Fibroblast of lung (primary cell): ENCODE measurements at regions not wholly inside any gene's neighbourhood (a gene's known extent, or its start where the extent isn't known, plus 50 kb on each side); places are given as distances from the start of the nearest gene placed in this dataset.

Source experiments
- DNase-seq, 2 donors: peaks; one replicate each; pipeline versions ENCODE4 v3.0.0 to v3.0.0-alpha.2; 2010; ENCODE audit warnings: low read depth in 2 of 2
- H2AFZ ChIP-seq: 2 replicates; pipeline ENCODE4 v1.5.1; 2012; ENCODE audit warnings: low read length, control low read depth, inconsistent platforms
- H3K27ac ChIP-seq: 2 replicates; pipeline ENCODE4 v1.5.1; 2011; ENCODE audit warnings: low read length, control low read depth; ENCODE audit not compliant: insufficient read depth
- H3K27me3 ChIP-seq: 2 replicates; pipeline ENCODE4 v1.5.1; 2011; ENCODE audit warnings: mild to moderate bottlenecking, low read length; ENCODE audit not compliant: control insufficient read depth, insufficient read depth
- H3K36me3 ChIP-seq: 2 replicates; pipeline ENCODE4 v1.5.1; 2011; ENCODE audit warnings: low read length; ENCODE audit not compliant: control insufficient read depth, insufficient read depth
- H3K4me1 ChIP-seq: 2 replicates; pipeline ENCODE4 v1.5.1; 2011; ENCODE audit warnings: low read length; ENCODE audit not compliant: control insufficient read depth, insufficient read depth; ENCODE audit errors: extremely low read depth
- H3K4me2 ChIP-seq: 2 replicates; pipeline ENCODE4 v1.5.1; 2011; ENCODE audit warnings: low read length, control low read depth; ENCODE audit not compliant: insufficient read depth; ENCODE audit errors: extremely low read depth
- H3K4me3 ChIP-seq, 4 experiments: fragments of 200-600 bp in 1 of 4; sonication (generic) in 1 of 4; replicated peaks in 1 of 4; 2 replicates each; pipeline ENCODE4 v1.5.1; 2011 to 2016; ENCODE audit warnings: low read length in 4 of 4, low read depth in 3 of 4, mild to moderate bottlenecking in 3 of 4, control low read depth in 2 of 4, inconsistent platforms in 1 of 4, mixed read lengths in 1 of 4; ENCODE audit not compliant: insufficient read depth in 1 of 4; ENCODE audit errors: control extremely low read depth in 1 of 4
- H3K79me2 ChIP-seq: 2 replicates; pipeline ENCODE4 v1.5.1; 2012; ENCODE audit warnings: mild to moderate bottlenecking, low read length, inconsistent platforms; ENCODE audit not compliant: control insufficient read depth, insufficient read depth
- H3K9ac ChIP-seq: 2 replicates; pipeline ENCODE4 v1.5.1; 2011; ENCODE audit warnings: mild to moderate bottlenecking, low read length, control low read depth; ENCODE audit not compliant: insufficient read depth
- H3K9me3 ChIP-seq: 2 replicates; pipeline ENCODE4 v1.5.1; 2012; ENCODE audit warnings: low read depth, low read length; ENCODE audit not compliant: control insufficient read depth, insufficient read depth
- H4K20me1 ChIP-seq: 2 replicates; pipeline ENCODE4 v1.5.1; 2011; ENCODE audit warnings: low read length; ENCODE audit not compliant: control insufficient read depth, insufficient read depth; ENCODE audit errors: extremely low read depth
- EZH2 ChIP-seq: IDR thresholded peaks from 2 replicates; pipeline ENCODE4 v1.5.1; 2012; ENCODE audit warnings: low read length, control low read depth, mild to moderate bottlenecking; ENCODE audit errors: missing control alignments
- TF ChIP-seq, protein P1 (sequence below), 2 donors: IDR thresholded peaks in 1 of 2; conservative IDR thresholded peaks in 1 of 2; 1 replicate in 1 of 2; 2 replicates in 1 of 2; pipeline ENCODE4 v1.5.1; 2011 to 2012; ENCODE audit warnings: low read length in 2 of 2, control low read depth in 1 of 2, inconsistent platforms in 1 of 2, low read depth in 1 of 2, mild to moderate bottlenecking in 1 of 2

DNA sequence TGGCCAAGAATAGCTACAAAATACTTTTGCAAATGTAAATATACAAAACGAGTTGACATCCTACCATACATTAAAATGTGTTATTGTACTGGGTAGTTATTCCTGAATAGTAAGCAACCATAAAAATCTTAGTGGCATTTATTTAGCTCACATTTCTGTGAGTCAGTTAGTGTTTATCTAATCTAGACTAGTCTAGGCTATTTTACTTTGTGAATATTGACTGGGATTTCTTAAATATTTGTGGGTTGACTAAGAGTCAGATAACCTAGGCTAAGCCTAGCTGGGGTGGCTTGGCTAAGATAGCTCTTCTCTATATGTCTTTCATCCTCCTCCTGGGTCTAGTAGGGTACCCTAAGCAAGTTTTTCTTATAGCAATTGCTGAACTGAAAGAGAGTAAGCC, 543.8 kb upstream of the DIAPH2 start:
- Histone ChIP-seq H3K36me3 (no peaks in the 10 kb centered on the region), H3K27ac (no peak overlapping the region), H3K27me3 (no peaks in the 10 kb centered on the region), H3K4me2 (no peak overlapping the region), H3K4me3 (no peak overlapping the region), H3K79me2 (no peaks in the 10 kb centered on the region), H4K20me1 (no peaks in the 10 kb centered on the region), H3K4me1 (no peaks in the 10 kb centered on the region), H3K9ac (no peak overlapping the region), H2AFZ (no peak overlapping the region), H3K9me3 (no peaks in the 10 kb centered on the region)
- TF ChIP-seq, protein P1, sequence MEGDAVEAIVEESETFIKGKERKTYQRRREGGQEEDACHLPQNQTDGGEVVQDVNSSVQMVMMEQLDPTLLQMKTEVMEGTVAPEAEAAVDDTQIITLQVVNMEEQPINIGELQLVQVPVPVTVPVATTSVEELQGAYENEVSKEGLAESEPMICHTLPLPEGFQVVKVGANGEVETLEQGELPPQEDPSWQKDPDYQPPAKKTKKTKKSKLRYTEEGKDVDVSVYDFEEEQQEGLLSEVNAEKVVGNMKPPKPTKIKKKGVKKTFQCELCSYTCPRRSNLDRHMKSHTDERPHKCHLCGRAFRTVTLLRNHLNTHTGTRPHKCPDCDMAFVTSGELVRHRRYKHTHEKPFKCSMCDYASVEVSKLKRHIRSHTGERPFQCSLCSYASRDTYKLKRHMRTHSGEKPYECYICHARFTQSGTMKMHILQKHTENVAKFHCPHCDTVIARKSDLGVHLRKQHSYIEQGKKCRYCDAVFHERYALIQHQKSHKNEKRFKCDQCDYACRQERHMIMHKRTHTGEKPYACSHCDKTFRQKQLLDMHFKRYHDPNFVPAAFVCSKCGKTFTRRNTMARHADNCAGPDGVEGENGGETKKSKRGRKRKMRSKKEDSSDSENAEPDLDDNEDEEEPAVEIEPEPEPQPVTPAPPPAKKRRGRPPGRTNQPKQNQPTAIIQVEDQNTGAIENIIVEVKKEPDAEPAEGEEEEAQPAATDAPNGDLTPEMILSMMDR (conservative IDR thresholded peaks at IDR 0.05 in 1 of 2, IDR thresholded peaks at IDR 0.05 in 1 of 2; ENCODE audit: low read depth in 1 of 2, low read length in 2 of 2) = no peak
- peak in 1 of 2 donors; percentile 11 for DNase-seq

GRCh38 chrX:96147681-96148080, 537.0 kb upstream of the DIAPH2 start:
- H3K4me2 ChIP-seq = no peak overlapping the region
- H3K4me3 ChIP-seq = no peak overlapping the region
- H3K27me3 ChIP-seq = no peaks in the 10 kb centered on the region
- no peak overlapping the region for H3K9ac ChIP-seq
- peak in 1 of 2 donors; percentile 73 for DNase-seq
- no peaks in the 10 kb centered on the region for H3K36me3 ChIP-seq
- no peak overlapping the region for H3K27ac ChIP-seq
- no peak overlapping the region for H2AFZ ChIP-seq
- TF ChIP-seq, protein P1 (conservative IDR thresholded peaks at IDR 0.05 in 1 of 2, IDR thresholded peaks at IDR 0.05 in 1 of 2; ENCODE audit: low read depth in 1 of 2, low read length in 2 of 2) = no peak
- no peak for TF ChIP-seq EZH2
- H3K9me3 ChIP-seq = no peaks in the 10 kb centered on the region
- H3K4me1 ChIP-seq = no peaks in the 10 kb centered on the region
- no peaks in the 10 kb centered on the region for H3K79me2 ChIP-seq
- no peaks in the 10 kb centered on the region for H4K20me1 ChIP-seq

DNA sequence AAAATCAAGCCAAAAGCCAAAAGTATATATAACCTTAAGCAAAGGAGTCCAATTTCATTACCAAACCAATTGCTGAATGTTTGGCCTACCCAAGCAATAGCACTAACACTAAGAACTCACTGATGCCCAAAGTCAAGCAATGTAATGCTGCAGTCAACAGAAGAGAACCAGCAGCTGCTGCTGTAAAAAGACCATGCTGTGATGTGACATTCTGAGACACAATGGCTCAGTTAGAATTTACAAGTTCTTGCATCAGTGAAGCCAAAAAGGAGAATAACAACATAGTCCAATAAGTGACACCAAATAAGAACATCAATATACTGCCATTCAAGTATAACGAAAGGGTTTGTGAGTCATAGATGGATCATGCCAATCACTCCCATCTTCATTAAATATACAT, 514.0 kb upstream of the DIAPH2 start:
- H3K27ac ChIP-seq = no peak overlapping the region
- no peak overlapping the region for H3K9ac ChIP-seq
- no peak overlapping the region for H3K4me2 ChIP-seq
- no peaks in the 10 kb centered on the region for H4K20me1 ChIP-seq
- TF ChIP-seq, protein P1 (conservative IDR thresholded peaks at IDR 0.05 in 1 of 2, IDR thresholded peaks at IDR 0.05 in 1 of 2; ENCODE audit: low read depth in 1 of 2, low read length in 2 of 2) = no peak
- H3K9me3 ChIP-seq = no peaks in the 10 kb centered on the region
- H3K36me3 ChIP-seq = no peaks in the 10 kb centered on the region
- H3K4me3 ChIP-seq = no peak overlapping the region
- H2AFZ ChIP-seq = no peak overlapping the region
- H3K27me3 ChIP-seq = no peaks in the 10 kb centered on the region
- DNase-seq = peak in 1 of 2 donors; percentile 17
- no peaks in the 10 kb centered on the region for H3K4me1 ChIP-seq
- no peaks in the 10 kb centered on the region for H3K79me2 ChIP-seq
